ENCODE measurements at regions not wholly inside any gene's neighbourhood (a gene's known extent, or its start where the extent isn't known, plus 50 kb on each side); places are given as distances from the start of the nearest gene placed in this dataset.
A peak's percentile ranks its signal among the peaks of the same experiment; 100 is the strongest.

DNA sequence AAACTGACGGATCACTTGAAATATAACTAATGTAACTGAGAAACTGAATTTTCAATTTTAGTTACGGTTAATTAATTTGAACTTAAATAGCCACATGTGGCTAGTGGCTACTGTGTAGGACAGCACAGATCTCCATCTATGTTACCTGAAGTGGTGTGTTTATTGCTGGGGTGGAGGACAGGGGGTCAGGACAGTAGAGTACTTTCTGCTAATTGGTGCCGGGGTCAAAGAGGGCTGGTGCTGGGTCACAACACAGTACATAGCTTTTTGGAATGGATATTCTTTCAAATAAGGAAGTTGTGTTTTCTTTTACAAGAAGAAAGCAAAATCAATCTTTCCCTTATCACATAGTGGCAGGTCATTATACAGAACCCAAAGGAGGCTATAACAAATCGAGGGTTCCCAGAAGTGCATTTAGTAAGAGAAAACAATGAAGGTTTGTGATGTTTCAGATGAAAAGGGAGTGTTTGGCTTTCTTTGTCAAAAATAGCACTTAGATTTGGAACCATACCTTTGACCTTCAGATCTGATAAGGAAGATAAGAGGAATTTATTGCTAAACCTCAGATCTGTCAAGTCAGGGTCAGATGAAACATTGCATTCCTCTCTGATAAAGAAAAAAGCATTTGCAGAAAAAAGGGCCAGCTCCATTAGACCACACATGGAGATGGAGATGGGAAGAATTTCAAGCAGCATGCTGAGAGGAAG, 384.5 kb downstream of the AASDHPPT start:
- DNase-seq (ENCODE audit: low read depth), result peak; percentile 93
- Histone ChIP-seq H3K4me3 (ENCODE audit: insufficient read depth, low read depth, low read length) (no peak overlapping the region), H3K27ac (ENCODE audit: low read depth, low read length) (no peak overlapping the region), H3K27me3 (ENCODE audit: insufficient read depth, low read length) (no peaks in the 10 kb centered on the region), H3K4me2 (ENCODE audit: low read length) (peak overlapping the region; percentile 12), H3K36me3 (ENCODE audit: insufficient read depth, low read length) (no peaks in the 10 kb centered on the region), H3K9me3 (ENCODE audit: insufficient read depth, low read depth, low read length) (no peaks in the 10 kb centered on the region), H3K9ac (ENCODE audit: low read length) (no peak overlapping the region), H3K79me2 (ENCODE audit: insufficient read depth, low read length) (no peaks in the 10 kb centered on the region), H3K4me1 (ENCODE audit: insufficient read depth, low read length) (peaks cover 40% of the 10 kb centered on the region), H4K20me1 (ENCODE audit: insufficient read depth, low read length) (no peaks in the 10 kb centered on the region), H2AFZ (ENCODE audit: low read depth, low read length) (no peak overlapping the region)
- H3K27ac Mint-ChIP-seq (ENCODE audit: unreplicated experiment), result peak overlapping the region; percentile 27
- H3K4me3 Mint-ChIP-seq (ENCODE audit: unreplicated experiment), result no peak overlapping the region
- FAIRE-seq, result peak; percentile 54
- no peaks in the 10 kb centered on the region for H3K9me3 Mint-ChIP-seq (ENCODE audit: unreplicated experiment)
- no peaks in the 10 kb centered on the region for H3K36me3 Mint-ChIP-seq (ENCODE audit: low read depth, unreplicated experiment)
- H3K4me1 Mint-ChIP-seq (ENCODE audit: low read depth, unreplicated experiment), result peaks cover 61% of the 10 kb centered on the region
- H3K27me3 Mint-ChIP-seq (ENCODE audit: low read depth, unreplicated experiment), result no peaks in the 10 kb centered on the region
- TF ChIP-seq EZH2 (IDR thresholded peaks at IDR 0.05; ENCODE audit: insufficient read depth, low read length), result no peak
- TF ChIP-seq, protein P1, sequence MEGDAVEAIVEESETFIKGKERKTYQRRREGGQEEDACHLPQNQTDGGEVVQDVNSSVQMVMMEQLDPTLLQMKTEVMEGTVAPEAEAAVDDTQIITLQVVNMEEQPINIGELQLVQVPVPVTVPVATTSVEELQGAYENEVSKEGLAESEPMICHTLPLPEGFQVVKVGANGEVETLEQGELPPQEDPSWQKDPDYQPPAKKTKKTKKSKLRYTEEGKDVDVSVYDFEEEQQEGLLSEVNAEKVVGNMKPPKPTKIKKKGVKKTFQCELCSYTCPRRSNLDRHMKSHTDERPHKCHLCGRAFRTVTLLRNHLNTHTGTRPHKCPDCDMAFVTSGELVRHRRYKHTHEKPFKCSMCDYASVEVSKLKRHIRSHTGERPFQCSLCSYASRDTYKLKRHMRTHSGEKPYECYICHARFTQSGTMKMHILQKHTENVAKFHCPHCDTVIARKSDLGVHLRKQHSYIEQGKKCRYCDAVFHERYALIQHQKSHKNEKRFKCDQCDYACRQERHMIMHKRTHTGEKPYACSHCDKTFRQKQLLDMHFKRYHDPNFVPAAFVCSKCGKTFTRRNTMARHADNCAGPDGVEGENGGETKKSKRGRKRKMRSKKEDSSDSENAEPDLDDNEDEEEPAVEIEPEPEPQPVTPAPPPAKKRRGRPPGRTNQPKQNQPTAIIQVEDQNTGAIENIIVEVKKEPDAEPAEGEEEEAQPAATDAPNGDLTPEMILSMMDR (IDR thresholded peaks at IDR 0.05; ENCODE audit: insufficient read depth, low read depth, low read length), result no peak

DNA sequence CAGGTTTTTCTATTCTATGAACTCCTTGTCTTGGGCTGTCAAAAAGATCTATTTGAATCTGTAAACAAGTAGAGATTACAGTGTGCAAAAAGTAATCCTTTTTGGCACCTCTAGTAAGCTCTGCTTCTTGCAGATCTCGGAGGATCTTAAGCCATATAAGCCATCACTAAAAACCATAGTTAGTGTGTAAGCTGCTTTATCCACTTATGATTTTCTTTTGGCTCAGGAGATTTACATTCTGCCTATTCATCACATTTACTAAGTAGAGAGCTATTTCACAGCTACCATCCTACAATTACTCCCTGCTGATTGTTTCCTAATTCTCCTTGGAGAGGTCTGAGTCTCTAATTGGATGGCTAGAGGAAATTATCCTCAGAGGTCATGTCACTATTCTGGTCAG, 385.7 kb downstream of the AASDHPPT start:
- H3K9me3 ChIP-seq (ENCODE audit: insufficient read depth, low read depth, low read length), result no peaks in the 10 kb centered on the region
- H3K4me1 ChIP-seq (ENCODE audit: insufficient read depth, low read length), result peaks cover 44% of the 10 kb centered on the region
- no peaks in the 10 kb centered on the region for H3K36me3 ChIP-seq (ENCODE audit: insufficient read depth, low read length)
- no peak overlapping the region for H3K4me3 ChIP-seq (ENCODE audit: insufficient read depth, low read depth, low read length)
- Mint-ChIP-seq H3K4me3 (ENCODE audit: unreplicated experiment) (no peak overlapping the region), H3K4me1 (ENCODE audit: low read depth, unreplicated experiment) (peaks cover 69% of the 10 kb centered on the region), H3K36me3 (ENCODE audit: low read depth, unreplicated experiment) (no peaks in the 10 kb centered on the region), H3K9me3 (ENCODE audit: unreplicated experiment) (no peaks in the 10 kb centered on the region), H3K27me3 (ENCODE audit: low read depth, unreplicated experiment) (no peaks in the 10 kb centered on the region), H3K27ac (ENCODE audit: unreplicated experiment) (peak overlapping the region; percentile 79)
- DNase-seq (ENCODE audit: low read depth), result no peak
- no peaks in the 10 kb centered on the region for H4K20me1 ChIP-seq (ENCODE audit: insufficient read depth, low read length)
- H3K27me3 ChIP-seq (ENCODE audit: insufficient read depth, low read length), result no peaks in the 10 kb centered on the region
- H2AFZ ChIP-seq (ENCODE audit: low read depth, low read length), result no peak overlapping the region
- TF ChIP-seq, protein P1 (IDR thresholded peaks at IDR 0.05; ENCODE audit: insufficient read depth, low read depth, low read length), result no peak
- TF ChIP-seq EZH2 (IDR thresholded peaks at IDR 0.05; ENCODE audit: insufficient read depth, low read length), result no peak
- H3K9ac ChIP-seq (ENCODE audit: low read length), result peak overlapping the region; percentile 27
- no peaks in the 10 kb centered on the region for H3K79me2 ChIP-seq (ENCODE audit: insufficient read depth, low read length)
- H3K27ac ChIP-seq (ENCODE audit: low read depth, low read length), result peak overlapping the region; percentile 30
- no peak for FAIRE-seq
- peak overlapping the region; percentile 5 for H3K4me2 ChIP-seq (ENCODE audit: low read length)

DNA sequence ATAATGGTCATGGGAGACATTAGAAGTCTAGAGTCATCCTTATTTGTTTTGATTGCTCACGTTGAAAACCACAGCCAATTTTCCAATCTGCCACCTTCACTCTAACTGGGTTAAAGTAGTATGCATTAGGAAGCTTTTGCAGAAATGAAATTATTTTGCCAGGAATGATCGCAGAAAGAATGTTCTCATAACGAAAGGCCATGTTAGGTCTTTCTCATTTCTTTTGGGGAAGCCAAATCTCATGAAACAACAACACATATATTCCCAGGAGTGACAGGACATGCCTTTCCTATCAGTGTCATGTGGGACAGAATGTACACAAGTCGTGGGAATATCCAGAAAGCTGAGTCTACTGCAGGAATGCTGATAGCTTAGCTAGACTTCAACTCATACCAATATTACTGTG, 386.3 kb downstream of the AASDHPPT start:
- Histone ChIP-seq H3K27me3 (ENCODE audit: insufficient read depth, low read length) (no peaks in the 10 kb centered on the region), H3K4me1 (ENCODE audit: insufficient read depth, low read length) (peaks cover 50% of the 10 kb centered on the region), H3K79me2 (ENCODE audit: insufficient read depth, low read length) (no peaks in the 10 kb centered on the region), H3K9ac (ENCODE audit: low read length) (no peak overlapping the region), H2AFZ (ENCODE audit: low read depth, low read length) (no peak overlapping the region), H3K27ac (ENCODE audit: low read depth, low read length) (peak overlapping the region; percentile 30), H4K20me1 (ENCODE audit: insufficient read depth, low read length) (no peaks in the 10 kb centered on the region), H3K36me3 (ENCODE audit: insufficient read depth, low read length) (no peaks in the 10 kb centered on the region), H3K4me2 (ENCODE audit: low read length) (peak overlapping the region; percentile 5), H3K9me3 (ENCODE audit: insufficient read depth, low read depth, low read length) (no peaks in the 10 kb centered on the region), H3K4me3 (ENCODE audit: insufficient read depth, low read depth, low read length) (no peak overlapping the region)
- Mint-ChIP-seq H3K4me1 (ENCODE audit: low read depth, unreplicated experiment) (peaks cover 75% of the 10 kb centered on the region), H3K27ac (ENCODE audit: unreplicated experiment) (peak overlapping the region; percentile 79), H3K9me3 (ENCODE audit: unreplicated experiment) (no peaks in the 10 kb centered on the region), H3K36me3 (ENCODE audit: low read depth, unreplicated experiment) (no peaks in the 10 kb centered on the region), H3K4me3 (ENCODE audit: unreplicated experiment) (no peak overlapping the region), H3K27me3 (ENCODE audit: low read depth, unreplicated experiment) (no peaks in the 10 kb centered on the region)
- no peak for FAIRE-seq
- DNase-seq (ENCODE audit: low read depth), result peak; percentile 62
- no peak for TF ChIP-seq EZH2 (IDR thresholded peaks at IDR 0.05; ENCODE audit: insufficient read depth, low read length)
- TF ChIP-seq, protein P1 (IDR thresholded peaks at IDR 0.05; ENCODE audit: insufficient read depth, low read depth, low read length), result no peak

Measured in astrocyte (in vitro differentiated cells and primary cell).